Pulmonary artery endothelial cell (primary cell): ENCODE measurements at regions not wholly inside any gene's neighbourhood (a gene's known extent, or its start where the extent isn't known, plus 50 kb on each side); places are given as distances from the start of the nearest gene placed in this dataset.
"Not testable (repeated sequence)": the region's sequence is repeated elsewhere in the genome, so short reads cannot be mapped to it uniquely, and the experiment has no call there.

Experiments used
- DNase-seq: peaks from one replicate; pipeline ENCODE4 v3.0.0-alpha.2; 2011; ENCODE audit warnings: low read depth, low spot score

DNA sequence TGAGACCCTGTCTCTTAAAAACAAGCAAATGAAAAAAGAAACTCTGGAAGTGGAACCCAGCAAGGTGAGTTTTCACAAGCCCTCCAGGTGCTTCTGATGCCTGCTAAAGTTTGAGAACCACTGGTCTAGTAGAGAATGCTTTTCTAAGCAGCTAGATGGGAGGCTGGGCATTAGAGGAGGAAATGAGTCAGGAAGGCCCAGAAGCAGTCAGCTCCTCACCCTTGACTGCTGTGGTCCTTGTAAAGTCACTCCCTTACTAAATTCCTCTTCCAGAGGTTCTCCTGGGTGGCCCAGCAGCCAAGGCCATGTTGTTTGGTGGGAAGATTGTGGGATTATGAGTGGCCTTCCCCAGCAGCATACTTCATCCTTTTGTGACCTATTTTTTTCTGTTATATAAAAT lies 52.0 kb upstream of the FYN start:
- DNase-seq: peak; percentile 17

- DNase-seq: no peak
These were observed 53.6 kb upstream of the FYN start for GRCh38 chr6:111926731-111927302.

- DNase-seq: no peak
These were observed 54.1 kb upstream of the FYN start for GRCh38 chr6:111927321-111927720.

DNA sequence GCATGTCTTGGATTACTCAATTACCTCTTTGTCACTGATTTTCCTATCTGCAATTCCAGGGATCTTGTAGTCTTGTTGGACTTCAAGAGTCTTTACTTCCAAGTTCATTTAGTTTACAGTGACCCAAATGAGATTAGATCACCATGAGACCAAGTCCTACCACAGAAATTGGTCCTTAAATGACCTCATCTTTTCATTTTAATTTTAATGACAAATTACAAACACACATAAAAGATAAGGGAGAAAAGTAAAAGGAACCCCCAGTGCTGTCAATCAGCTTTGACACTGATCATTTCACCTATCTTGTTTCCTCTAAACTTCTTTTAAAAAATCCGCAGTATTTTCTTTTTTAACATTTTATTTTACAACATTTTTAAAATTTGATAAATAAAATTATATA lies 54.9 kb upstream of the FYN start:
- no peak for DNase-seq

DNA sequence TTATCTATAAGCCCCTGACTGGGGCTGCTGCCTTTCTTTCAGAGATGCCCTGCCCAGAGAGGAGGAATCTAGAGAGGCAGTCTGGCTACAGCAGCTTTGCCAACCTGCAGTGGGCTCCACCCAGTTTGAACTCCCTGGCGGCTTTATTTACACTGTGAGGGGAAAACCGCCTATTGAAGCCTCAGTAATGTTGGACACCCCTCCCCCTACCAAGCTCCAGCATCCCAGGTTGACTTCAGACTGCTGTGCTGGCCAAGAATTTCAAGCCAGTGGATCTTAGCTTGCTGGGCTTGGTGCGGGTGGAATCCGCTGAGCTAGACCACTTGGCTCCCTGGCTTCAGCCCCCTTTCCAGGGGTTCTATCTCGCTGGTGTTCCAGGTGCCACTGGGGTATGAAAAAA lies 61.4 kb upstream of the FYN start:
- DNase-seq: not testable (repeated sequence)

- DNase-seq: no peak
These were observed 63.5 kb upstream of the FYN start for GRCh38 chr6:111936718-111937117.

GRCh38 chr6:111938710-111939109 lies 65.5 kb upstream of the FYN start:
- DNase-seq: no peak

DNA sequence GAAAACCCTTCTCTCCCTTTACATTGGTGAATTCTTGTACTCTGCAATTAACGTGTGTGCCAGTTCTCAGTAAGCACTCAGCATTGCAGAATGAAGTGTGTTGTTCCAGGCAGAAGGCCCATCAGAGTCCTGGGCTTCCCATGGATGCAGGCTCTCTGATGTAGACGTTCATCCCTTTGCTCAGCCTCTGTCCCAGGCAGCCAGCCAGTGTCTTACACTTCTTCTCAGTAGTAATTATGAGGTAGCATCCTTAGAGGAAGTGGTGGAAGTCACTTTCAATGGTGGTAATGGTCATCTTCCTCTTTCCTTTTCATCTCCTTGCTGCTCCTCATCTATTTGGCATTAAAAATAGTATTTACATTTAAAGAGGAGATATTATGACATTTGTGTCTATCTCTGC lies 66.7 kb upstream of the FYN start:
- no peak for DNase-seq

DNA sequence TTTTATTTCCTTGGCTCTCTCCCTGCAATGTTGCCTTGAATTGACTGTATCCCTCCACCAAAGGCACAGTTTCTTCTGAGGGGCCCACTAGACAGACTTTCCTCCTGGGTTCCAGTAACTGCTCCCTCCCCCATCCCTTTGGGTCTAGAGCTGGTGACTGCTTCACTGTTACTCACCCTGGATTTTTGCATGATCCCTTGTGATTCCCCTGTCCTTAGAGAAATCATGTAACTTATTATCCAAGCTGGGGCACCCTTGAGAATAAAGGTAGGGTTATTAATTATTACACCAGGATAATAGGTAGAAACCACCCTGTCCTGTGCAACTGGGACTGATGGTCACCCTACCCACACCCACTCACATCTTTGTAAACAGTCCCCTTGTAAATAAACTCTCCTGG lies 67.5 kb upstream of the FYN start:
- no peak for DNase-seq

GRCh38 chr6:111941686-111942330 lies 68.6 kb upstream of the FYN start:
- no peak for DNase-seq

- DNase-seq: no peak
These were observed 69.3 kb upstream of the FYN start for GRCh38 chr6:111942561-111942960.

- no peak for DNase-seq
These were observed 70.0 kb upstream of the FYN start for GRCh38 chr6:111943266-111943665.

DNA sequence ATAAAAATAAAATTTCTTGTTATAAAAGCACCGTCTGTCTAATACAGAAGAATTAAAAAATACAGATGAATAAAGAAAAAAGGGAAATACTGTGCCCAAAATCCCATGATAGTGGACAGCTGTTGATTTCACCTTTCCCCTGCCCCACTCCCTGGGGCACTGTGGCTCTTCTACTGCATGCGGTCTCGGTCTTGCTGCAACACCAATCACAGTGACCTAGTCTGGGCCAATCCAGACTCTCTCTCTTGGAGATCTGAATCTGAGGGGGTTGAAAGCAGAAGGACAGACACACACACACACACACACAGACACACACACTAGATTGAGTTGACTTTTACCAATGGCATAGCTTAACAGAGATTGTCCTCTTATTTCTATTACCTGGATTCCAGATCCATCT lies 70.5 kb upstream of the FYN start:
- DNase-seq: no peak

DNA sequence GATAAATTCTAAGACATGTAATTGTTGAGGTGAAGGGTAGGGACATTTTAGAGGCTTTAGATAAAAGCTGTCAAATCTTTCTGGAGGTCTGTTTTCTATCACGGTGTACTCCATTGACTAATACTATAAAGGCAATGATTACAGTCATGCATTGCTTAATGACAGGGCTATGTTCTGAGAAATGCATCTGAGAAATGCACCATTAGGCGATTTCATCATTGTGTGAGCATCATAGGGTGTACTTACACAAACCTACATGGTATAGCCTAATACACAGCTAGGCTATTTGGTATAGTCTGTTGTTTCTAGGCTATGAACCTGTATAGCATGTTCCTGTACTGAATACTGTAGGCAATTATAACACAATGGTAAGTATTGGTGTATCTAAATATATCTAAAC lies 71.3 kb upstream of the FYN start:
- no peak for DNase-seq

DNA sequence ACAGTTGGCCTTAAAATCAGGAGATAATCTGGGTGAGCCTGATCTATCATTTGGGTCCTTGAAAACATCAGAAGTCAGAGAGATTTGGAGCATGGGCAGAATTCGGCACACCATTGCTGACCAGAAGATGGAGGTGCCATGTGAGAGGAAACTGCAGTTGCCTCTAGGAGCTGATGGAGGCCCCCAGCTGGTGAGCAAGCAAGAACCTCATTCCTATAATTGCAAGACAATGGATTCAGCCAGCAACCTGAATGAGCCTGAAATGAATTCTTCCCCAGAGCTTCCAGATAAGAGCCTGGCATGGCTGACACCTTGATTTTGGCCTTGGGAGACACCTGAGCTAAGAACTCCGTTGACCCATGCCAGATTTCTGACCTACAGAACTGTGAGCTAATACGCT lies 76.3 kb upstream of the FYN start:
- DNase-seq: no peak

- DNase-seq: not testable (repeated sequence)
These were observed 76.7 kb upstream of the FYN start for GRCh38 chr6:111949984-111950383.

- DNase-seq: no peak
These were observed 77.6 kb upstream of the FYN start for GRCh38 chr6:111950661-111951496.

GRCh38 chr6:111951497-111952085 lies 78.3 kb upstream of the FYN start:
- no peak for DNase-seq

GRCh38 chr6:111952274-111952673 lies 79.0 kb upstream of the FYN start:
- no peak for DNase-seq

GRCh38 chr6:111952821-111953540 lies 79.7 kb upstream of the FYN start:
- DNase-seq: no peak

- DNase-seq: no peak
These were observed 82.8 kb upstream of the FYN start for GRCh38 chr6:111956098-111956497.
